Fibroblast of villous mesenchyme (primary cell): ENCODE measurements at regions not wholly inside any gene's neighbourhood (a gene's known extent, or its start where the extent isn't known, plus 50 kb on each side); places are given as distances from the start of the nearest gene placed in this dataset.
A peak's percentile ranks its signal among the peaks of the same experiment; 100 is the strongest.

Source experiments
- DNase-seq: peaks from one replicate; pipeline ENCODE4 v3.0.0-alpha.2; 2010; ENCODE audit warnings: low read depth
- H3K4me3 ChIP-seq: 2 replicates; pipeline ENCODE4 v1.5.1; 2011; ENCODE audit warnings: low read depth, mild to moderate bottlenecking, low read length
- TF ChIP-seq, protein P1 (sequence below): IDR thresholded peaks from 2 replicates; pipeline ENCODE4 v1.5.1; 2012; ENCODE audit warnings: low read depth, mild to moderate bottlenecking, low read length; ENCODE audit not compliant: insufficient read depth

DNA sequence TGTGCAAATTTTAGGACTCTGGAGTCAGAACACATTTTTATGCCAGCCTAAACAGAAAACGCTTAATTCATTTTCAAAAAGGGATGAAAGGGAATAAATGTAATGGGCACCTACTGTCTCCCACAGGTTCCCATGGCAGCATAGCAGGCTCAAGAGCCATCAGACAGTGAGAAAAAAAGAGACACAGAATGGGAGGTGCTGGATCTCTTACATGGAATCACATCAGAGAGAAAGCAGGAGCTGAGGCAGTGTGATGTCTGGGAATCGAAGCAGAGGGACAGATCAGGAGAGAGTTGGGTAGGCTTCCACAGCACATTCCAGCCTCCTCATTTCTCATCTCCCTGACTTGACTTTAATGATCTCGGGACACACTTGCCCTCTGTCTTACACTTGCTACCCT, 684.3 kb downstream of the KCNJ3 start:
- no peak overlapping the region for H3K4me3 ChIP-seq
- TF ChIP-seq, protein P1, sequence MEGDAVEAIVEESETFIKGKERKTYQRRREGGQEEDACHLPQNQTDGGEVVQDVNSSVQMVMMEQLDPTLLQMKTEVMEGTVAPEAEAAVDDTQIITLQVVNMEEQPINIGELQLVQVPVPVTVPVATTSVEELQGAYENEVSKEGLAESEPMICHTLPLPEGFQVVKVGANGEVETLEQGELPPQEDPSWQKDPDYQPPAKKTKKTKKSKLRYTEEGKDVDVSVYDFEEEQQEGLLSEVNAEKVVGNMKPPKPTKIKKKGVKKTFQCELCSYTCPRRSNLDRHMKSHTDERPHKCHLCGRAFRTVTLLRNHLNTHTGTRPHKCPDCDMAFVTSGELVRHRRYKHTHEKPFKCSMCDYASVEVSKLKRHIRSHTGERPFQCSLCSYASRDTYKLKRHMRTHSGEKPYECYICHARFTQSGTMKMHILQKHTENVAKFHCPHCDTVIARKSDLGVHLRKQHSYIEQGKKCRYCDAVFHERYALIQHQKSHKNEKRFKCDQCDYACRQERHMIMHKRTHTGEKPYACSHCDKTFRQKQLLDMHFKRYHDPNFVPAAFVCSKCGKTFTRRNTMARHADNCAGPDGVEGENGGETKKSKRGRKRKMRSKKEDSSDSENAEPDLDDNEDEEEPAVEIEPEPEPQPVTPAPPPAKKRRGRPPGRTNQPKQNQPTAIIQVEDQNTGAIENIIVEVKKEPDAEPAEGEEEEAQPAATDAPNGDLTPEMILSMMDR, result no peak
- DNase-seq, result no peak

DNA sequence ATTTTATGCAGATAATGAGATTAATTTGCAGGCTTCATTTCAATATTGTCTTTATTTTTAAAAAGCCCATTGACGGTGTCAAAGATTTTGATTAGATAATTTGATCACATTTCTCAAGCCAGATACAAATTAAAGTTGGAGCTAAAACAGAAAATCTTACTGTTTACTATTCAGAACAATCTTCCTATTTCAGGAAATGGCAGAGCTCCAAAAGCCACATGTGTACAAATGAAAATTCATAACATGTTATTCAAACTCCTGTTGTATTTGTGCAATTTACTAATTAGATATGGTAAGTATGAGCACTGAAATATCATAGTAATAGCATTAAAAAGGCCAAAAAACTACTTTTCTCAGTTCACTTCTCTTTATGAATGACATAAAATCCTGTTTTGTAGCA, 682.9 kb downstream of the KCNJ3 start:
- H3K4me3 ChIP-seq, result no peak overlapping the region
- TF ChIP-seq, protein P1, result no peak
- DNase-seq, result no peak

DNA sequence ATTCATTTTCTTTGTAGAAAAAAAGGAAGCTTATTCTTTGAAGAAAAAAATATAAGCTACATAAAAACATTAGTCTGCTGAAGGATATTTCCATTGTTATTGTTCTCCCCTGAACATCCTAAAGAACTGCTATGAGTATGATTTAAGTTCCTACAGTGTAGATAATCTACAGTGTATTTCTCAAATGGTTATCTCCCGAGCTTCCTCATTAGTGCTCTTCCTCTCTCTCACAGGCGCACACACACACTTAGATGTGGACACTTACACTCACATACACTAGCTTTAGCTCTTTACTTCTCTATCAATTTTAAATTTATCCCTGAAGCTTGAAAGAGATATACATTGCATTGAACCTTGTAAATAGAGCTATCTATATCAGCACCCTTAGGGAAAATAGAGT, 681.0 kb downstream of the KCNJ3 start:
- no peak for DNase-seq
- H3K4me3 ChIP-seq, result no peak overlapping the region
- TF ChIP-seq, protein P1, result no peak

DNA sequence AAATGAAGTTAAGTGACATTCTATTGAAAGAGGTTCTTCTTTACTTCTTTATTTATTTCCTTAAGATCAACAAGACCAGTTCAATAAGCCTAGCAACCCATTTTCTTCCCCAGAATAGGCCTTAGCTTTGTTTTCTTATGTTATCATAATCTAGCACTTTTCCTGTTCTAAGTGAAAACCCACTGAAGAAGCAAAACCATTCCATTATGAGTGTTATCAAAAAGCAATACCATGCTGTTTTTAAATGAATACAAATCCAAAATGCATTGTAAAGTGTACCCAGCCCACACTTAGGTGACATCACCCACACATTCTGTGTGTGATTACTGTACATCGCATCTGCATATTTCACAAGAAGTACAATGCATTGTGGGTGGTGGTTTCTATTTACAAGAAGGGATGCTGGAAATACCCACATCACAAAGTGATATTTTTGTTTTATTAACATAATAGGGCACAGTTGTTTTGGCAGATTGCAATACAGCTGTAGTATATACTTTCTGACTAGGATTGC, 679.5 kb downstream of the KCNJ3 start:
- TF ChIP-seq, protein P1, result no peak
- no peak for DNase-seq
- H3K4me3 ChIP-seq, result no peak overlapping the region

DNA sequence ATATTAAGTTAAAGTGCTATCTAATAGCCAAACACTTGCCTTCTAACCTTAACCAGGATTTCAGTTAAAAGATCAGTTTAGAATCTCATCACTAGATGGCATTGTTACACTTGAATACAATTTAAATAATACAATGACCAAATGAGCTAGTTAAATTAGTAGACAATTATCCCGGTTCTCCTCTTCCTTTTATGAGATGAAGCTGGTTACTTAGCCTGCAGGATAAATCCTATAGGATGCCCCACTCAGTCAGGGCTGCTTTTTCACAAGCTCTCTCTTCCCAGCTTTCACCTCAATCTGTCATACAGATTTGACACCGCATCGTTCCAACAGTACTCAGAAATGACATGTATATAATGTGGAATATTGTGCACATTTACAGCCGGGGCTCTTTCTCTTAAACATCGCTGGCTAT, 678.8 kb downstream of the KCNJ3 start:
- no peak overlapping the region for H3K4me3 ChIP-seq
- TF ChIP-seq, protein P1, result peak; percentile 28
- peak; percentile 32 for DNase-seq

DNA sequence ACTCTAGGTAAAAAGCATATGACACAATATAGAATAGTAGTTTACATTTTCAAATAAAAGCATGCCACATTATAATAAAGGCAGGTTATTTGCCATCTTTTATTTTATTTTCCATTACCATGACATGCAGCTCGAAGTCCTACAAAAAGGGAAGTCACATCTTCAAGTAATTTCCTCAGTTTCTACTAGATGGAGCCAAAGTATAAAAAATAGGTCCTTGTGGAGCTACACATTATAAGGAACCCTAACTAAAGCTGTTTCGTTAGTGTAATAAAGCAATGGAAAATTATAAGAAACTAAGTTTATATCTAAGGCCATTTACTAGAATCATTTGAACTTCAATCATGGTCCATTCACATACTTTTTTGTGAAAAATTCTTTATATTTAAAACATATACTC, 674.5 kb downstream of the KCNJ3 start:
- peak; percentile 8 for DNase-seq
- H3K4me3 ChIP-seq, result no peak overlapping the region
- TF ChIP-seq, protein P1, result peak; percentile 24

DNA sequence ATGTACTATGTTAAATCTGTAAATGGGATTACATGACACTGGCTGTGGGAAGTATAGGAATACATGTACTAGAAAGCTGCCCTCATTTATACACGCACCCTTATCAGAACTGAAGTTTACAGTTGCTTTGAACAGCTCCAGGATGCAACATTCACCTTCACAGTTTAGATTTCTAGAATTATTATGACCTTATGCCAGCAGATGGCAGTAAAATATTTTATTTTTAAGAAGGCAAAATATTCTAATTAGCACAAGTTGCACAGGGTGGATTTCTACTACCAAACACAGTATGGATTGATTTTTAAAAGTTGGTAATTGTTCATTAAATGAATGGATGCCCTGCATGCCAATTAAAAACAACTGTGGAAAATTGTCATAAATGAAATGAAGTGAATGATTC, 670.4 kb downstream of the KCNJ3 start:
- TF ChIP-seq, protein P1, result peak; percentile 19
- DNase-seq, result peak; percentile 7

More for the DNA sequence above, 670.4 kb downstream of the KCNJ3 start:
- H3K4me3 ChIP-seq, result no peak overlapping the region
